GM18511 (cell line): ENCODE measurements at regions not wholly inside any gene's neighbourhood (a gene's known extent, or its start where the extent isn't known, plus 50 kb on each side); places are given as distances from the start of the nearest gene placed in this dataset.

ENCODE experiments used
- ATAC-seq: cut with Tn5 transposase; IDR thresholded peaks from one replicate; pipeline ENCODE4 v1.9.1; 2021; ENCODE audit warnings: mild to moderate bottlenecking, moderate library complexity; ENCODE audit not compliant: unreplicated experiment

DNA sequence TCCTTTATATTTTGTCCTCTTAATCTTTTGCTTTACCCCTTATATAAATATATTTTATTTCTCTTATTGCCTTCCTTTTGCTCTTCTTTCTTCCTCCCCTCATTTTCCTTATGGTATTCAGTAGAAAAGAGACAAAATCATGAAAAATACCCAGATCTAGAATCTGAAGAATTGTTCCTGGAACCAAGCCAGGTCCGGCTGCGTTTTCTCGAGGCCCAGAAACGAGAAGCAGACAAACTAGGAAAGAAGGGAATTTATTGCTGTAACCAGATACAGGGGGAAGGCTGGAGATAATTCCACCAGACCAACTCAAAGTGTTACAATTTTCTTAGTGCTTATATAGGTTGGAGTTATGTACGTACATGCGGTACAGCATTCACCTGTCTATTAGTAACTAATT, 328.7 kb downstream of the GABRG1 start:
- no peak for ATAC-seq

DNA sequence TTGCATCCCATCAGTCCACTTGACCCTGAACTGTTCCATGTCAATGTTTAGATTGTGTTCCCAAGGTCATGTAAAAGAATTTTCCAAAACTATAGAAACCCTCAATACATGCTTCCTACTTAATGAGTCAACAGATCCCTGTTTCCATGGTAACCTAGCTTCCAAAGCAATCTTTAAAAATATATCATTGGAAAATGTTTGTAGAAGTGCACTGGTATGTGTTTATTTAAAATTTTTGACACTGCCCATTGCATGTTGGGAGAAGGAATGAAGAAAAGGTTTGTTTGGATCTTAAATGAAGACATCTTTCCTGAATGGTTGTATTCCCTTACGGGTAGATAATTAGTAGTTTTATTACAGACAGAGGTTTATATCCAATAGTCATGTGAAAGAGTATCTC, 345.3 kb downstream of the GABRG1 start:
- ATAC-seq = no peak

DNA sequence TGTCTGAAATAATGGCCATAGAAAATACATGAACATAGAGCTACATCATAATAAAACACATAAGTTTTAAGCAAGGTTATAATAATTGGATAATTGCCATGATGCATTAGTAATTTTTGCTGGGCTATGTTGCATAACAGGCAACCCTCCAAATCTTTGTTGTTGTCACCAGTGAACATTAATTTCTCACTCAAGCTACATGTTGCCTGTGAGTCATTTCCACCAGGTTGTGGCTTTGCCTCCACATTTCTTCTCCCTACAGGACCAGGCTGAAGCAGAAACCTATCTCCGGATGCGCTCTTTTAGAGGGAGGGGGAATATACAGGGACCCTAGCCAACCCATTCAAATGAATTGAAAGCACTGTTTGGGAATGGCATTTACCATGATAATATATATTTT, 347.7 kb downstream of the GABRG1 start:
- no peak for ATAC-seq

DNA sequence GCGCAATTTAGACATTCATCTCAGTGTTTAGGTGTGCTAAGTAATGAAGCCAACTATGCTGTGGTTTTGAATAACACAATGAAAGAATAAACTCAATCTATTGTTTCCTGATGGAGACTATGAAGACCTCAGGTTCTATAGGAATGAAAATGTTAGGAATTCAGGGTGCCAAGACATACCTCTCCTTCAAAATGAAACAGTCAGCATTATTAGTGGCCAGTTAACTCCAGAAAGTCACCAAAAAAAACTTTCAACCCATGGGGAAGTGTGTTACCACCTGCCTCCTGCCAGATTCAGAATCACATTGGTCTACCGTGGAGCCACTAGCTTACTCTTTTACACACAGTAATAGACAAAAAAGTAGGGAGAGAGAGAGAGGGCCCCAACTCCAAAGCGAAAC, 352.9 kb downstream of the GABRG1 start:
- no peak for ATAC-seq

DNA sequence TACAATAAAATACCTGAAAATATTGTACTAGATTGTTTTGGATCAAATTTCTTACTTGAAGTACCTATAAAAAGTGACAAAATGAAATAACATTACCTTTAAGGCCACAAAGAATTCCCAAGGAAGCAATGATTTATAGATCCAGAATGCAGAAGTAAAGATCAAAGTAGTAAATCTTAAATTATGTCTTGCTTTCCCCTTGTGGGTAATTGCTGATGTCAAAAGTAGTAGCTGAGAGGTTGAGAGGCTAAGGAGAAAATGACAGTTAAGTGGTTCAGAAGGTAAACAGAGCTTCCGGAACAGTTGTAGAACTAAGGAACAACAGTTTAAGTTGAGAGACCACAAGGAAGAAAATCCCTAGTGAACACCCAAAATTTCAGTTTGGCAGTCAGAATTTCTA, 358.3 kb downstream of the GABRG1 start:
- ATAC-seq = no peak

DNA sequence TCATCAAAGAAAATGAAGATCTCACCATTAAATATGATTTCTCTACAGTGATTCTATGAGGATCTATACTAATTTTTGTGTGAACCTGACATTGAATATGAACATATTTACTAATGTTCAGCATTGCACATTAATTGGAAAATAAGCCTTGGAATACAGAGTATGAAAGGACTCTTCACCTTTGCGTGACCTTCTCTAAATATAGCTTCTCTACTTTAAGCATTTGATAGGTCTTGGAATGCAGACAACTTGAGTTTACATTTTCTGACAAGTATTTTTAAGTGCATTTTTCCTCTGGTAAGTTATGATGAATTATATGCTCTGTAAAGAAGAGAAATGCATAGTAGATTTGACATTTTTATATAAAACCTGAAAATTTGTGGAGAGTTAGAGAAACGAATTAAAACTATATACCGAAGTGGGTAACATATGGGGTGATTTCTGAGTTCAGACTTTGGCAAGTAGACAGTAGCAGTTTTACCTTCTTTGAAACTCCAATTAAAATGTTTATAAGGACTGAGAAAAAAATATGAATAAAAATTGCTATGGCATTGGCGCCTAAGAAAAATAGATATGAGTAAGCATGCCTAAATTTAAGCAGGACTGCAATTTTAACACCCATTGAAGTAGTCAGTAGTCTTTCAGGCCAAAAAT, 371.9 kb downstream of the GABRG1 start:
- ATAC-seq = no peak

DNA sequence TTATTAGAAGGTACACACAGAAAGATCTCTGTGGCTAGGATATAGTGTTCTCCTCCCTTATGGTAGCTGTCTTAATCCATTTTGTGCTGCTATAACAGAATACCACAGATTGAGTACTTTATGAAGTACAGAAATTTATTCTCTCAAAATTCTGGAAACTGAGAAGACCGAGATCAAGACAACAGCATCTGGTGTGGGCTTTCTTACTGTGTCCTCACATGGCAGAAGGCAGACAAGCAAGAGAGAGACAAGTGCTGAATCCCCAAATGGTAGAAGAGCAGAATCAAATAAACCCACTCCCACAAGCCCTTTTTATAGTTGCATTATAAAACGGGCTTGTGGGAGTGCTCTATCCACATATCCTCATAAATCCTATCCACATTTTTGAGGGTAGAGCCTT, 373.1 kb downstream of the GABRG1 start:
- ATAC-seq = no peak

DNA sequence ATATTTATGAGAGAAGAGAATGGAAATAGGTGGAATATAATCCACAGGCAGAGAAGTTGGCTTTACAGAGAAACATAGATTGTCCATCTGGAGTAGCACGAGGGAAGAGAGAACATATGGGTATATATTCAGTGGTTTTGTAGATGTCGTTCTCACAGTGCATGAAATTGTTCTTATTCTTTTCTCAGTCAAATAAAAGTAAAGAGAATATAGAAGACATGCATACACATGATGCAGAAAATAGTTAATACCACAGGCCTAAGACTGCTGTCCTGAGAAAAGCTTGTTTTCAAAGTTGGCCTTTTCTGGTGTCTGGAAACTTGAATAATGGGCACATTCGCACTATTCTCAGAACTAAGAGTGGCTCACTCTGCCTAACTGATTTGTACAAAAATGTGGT, 378.1 kb downstream of the GABRG1 start:
- no peak for ATAC-seq

DNA sequence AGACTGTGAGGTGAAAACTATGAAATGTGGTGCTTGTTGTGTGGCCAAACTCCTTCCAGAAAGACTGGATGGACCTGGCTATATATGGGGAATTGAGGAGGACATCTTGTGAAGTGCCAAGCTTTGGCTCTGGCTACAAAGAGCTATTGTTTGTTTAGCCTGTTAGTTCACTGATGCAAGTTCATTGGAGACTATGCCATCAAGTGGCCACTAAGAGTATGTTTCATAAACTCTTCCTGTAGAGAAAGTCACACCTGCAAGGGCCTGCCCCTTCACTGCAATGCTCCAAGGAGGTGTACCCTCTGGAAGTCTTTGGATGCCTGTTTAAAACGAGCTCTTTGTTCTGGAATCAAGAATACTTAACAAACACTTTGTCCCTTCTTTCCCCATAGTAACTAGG, 382.0 kb downstream of the GABRG1 start:
- ATAC-seq = no peak

DNA sequence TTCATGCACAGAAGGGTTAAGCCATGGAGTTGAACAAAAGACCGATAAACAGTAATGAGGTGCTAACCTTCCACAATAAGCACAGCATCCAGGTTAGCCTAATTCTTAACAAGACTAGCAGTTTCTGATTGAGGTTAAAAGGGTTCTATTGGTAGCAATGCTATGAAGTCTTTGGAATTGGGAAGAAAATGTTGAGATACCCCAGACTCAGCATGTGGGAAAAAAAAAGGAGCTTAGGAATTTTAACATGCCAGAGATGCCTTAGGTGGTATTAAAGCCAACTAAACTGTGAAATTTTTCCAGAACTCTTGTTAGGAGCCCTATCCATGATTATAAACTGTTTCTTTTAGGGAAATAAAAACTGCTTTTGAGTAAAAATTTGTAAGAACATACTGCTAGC, 391.7 kb downstream of the GABRG1 start:
- ATAC-seq = no peak

DNA sequence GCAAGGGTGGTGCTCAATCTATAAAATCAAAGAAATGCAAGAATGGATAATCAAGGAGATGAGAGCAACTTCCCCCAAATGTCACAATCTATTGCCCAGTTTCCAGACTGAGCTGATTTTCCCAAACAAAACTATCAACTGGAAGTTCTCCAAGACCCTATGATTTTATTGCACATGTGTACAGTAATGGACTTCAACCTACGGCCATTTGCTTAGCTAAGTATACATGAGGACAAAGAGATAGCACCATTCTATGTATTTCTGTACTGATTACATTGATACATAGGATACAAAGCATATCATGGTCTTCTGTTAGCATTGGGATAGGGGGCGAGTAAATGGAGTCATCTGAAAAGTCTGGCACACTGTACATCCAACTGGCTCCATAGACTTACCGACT, 407.8 kb downstream of the GABRG1 start:
- ATAC-seq = no peak

DNA sequence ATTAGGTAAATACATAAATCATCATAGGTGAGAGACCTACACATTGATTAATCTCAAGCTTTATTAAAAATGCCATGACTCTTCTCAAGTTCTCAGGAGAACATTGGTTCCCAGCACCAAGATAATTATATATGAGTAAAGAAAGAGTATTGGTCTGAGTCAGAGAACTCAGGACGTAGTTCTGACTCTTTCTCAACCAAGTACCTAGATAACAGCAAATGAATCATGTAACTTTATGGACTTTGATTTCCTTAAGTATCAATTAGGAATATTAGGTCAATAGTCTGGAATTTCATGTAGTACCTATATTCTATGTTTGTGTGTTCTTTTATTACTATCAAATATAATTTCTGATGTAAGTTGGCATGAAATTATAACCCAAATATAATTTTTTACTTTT, 409.9 kb downstream of the GABRG1 start:
- ATAC-seq = no peak

DNA sequence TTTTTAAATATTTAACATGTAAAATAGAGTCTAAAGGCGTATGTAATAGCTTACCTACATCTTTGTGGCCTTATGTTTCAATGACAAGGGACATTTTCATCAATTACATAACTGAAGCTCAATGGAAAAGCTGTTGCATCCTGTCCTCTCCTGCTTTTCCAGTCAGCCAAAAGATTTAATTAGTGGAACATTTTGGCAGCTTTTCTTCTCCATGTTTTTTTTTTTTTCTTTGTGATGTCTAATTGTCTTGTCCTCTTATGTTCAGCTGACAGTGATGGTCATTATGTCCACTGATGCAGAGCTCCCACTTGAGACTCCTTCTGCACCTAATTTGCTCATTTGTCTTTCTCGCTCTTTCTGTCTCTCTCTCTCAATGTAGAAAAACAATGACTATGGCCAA, 422.2 kb downstream of the GABRG1 start:
- no peak for ATAC-seq

DNA sequence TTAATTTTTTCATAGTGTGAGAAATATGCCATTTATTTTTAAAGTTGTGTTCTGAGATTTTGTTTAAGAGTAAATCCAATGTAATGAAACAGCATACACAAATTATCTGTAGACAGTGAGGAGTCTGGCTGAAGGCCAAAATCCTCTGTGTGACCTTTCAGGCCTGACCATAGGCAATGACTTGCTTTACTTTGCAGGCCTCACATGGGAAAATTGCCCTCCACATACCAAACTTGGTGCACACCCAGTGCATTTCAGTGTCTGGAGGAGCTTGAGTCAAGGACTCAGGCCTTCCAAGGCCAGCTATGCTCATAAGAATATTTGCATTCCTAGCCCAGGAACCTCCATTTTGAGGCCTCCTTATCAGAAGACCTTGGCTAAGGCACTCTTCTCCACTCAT, 430.1 kb downstream of the GABRG1 start:
- ATAC-seq = no peak

DNA sequence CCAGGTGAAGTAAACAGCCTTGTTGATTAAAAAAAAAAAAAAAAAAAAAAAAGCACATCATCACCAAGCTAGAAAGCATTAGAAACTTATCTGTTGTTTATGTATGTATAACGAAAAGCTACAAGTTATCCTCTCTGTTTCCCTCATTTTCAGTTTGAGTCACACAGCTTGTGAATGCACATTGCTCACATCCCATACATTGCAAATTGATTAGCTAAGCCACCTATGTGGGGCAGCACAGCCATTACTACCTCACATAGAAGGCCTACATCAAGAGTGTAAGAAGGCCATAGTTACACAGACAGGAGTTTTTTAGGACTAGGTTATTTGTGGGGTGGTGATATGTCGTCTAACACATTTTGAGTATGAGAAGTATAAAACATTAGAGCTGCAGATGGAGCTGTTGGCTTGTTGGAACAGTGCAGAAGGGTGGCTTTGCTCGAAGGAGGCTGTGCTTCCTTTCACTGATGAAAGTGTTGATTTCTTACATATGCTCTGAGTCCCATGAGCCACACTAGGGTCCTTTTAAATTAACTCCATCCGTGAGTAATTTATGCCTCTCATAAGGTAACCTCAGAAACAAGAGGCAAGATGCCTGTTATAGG, 431.6 kb downstream of the GABRG1 start:
- no peak for ATAC-seq

DNA sequence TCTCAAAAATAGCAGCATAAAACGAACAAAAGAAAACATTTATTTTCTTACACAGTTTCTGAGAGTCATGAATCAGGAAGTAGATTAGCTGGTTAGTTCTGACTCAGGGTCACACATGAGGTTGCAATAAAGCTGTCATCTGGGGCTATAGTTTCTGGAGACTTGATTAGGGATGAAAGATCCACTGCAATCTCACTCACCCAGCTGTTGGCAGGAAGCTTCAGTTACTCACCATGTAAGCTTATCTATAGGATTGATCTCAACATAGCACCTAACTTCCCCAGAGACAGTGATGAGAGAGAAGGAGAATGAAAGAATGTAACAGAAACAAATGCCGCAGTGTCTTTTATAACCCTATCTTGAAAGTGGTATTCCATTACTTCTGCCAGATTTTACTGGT, 435.5 kb downstream of the GABRG1 start:
- no peak for ATAC-seq

DNA sequence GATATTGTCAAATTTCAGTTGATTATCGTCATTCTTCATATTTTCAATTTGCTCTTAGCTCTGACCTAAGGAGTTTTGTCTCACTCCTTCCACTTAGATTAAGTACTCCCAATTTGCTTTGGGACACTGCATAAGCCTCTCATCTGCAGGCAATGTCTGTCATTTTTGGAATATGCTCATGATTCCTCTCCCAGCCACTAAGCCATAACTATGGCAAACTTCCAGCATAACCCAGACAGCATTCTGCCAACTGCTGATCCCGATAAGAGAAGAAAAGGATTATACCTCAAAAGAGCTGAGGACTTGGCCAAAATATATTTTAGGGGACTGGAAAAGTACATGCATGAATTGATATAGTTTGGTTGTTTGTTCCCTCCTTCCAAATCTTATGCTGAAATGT, 444.4 kb downstream of the GABRG1 start:
- no peak for ATAC-seq

DNA sequence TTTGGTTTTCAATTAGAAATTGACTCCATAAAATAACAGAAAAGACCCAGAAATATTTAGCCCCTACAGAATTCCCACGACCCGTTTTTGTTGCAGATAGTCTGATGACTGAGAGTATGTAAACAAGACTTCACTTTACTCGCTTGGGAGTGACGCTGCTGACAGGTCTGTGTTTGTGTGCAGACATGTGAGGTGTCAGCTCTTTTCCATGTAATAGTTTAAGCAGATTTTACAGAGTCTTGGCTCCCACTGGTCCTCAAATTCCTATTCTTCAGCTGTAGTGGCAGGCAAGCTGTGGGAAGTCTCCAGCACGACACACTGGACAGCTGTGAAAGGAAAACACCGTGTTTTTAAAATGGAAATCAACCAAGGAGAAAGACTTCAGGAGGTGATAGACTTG, 455.7 kb downstream of the GABRG1 start:
- no peak for ATAC-seq

DNA sequence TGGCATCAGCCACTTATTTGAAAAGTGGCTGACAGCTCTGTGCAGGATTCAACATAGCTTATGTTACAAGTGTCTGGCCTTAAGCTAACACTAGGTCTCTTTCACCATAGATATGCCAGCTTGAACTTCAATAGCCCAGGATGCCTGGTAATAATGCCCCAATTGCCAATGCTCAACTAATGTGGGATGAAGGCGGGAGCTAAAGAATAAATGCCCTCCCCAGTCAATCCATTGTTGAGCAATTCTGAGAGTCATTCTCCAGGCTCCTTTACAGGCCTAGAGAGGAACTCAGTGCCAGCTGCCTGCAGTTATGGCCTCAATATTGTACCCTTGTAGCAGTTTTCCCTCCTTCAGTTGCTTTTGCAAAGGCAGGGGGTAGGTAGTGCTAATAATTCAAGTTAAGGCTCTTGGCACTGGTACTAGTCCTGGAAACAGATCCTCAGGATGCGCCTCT, 460.2 kb downstream of the GABRG1 start:
- ATAC-seq = no peak

DNA sequence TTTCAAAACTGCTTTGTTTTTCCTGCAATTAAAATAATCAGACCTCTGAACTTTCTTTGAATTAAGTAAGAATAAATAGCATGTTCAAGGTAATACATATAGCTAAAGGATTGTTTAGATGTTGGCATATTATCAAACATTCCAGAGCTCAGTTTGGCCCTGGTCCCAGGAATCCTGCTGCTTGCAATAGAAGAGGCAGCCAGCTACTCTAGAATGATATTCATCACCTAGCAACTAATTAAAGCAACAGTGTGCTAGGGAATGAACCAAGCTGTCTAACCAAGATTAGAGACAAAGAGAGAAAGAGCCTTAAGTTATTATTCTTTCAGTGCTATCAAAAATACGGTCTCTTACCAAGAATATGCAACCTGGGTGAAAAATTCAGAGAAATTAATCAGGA, 460.9 kb downstream of the GABRG1 start:
- no peak for ATAC-seq

DNA sequence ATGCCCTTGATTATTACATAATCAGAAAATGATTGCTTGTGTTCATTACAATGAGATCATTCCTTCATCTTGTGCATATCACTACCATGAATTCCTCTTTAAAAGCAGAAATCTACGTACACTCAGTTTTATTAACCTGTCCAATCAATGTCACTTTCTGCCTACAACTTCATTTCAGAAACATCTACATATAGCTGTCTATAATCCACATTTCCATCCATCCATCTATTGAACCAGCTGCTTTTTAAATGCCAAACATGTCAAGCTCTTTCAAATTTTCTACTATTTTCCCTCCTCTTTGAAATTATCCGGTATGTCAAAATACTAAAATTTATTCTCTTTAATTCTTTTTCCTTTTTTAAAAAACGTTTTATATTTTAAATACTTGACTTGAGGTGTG, 462.0 kb downstream of the GABRG1 start:
- ATAC-seq = no peak

DNA sequence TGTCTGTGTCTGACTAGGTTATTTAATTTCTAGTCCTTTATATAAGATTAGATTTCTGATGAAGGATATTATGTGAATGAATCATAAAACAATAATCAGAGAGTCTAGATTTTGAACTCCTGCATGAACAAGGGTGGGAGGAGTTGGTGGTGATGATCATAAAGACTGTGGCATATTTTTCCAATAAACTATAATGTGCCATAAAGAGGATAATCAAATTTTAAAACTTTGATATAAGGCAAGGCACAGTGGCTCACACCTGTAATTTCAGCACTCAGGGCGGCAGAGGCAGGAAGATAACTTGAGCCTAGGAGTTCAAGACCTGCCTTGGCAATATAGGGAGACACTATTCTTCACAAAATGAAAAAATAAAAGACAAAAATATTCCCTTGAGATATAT, 473.3 kb downstream of the GABRG1 start:
- no peak for ATAC-seq

DNA sequence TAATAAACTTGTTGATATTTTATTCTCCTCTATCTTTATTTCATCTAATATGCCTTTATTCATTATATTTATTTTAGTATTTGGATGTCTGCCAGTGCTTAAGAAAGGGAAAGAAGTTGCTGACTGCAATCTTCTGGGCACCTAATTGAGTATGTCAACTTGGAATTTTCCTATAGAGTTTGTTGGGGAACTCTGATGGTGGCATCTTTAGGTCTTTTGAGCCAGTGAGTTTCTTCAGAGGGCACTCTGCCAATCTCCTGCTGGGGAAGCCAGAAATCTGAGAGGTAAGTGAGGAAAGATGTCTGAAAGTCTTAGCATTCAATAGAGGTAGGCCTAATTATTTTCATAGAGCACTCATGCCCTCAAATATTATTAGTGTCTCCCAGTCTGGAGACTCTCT, 475.0 kb downstream of the GABRG1 start:
- ATAC-seq = no peak
